ENCODE measurements at regions not wholly inside any gene's neighbourhood (a gene's known extent, or its start where the extent isn't known, plus 50 kb on each side); places are given as distances from the start of the nearest gene placed in this dataset.

- no peak for ATAC-seq
- POLR2A ChIA-PET = no interaction called here
- Histone ChIP-seq H4K20me1 (ENCODE audit: insufficient read depth) (no peaks in the 10 kb centered on the region), H3K36me3 (ENCODE audit: control insufficient read depth in 1 of 2, insufficient read depth in 2 of 2, low read length in 2 of 2) (no peaks in the 10 kb centered on the region), H3K4me2 (ENCODE audit: low read length) (no peak overlapping the region), H3K4me1 (ENCODE audit: control insufficient read depth in 1 of 2, insufficient read depth in 2 of 2, low read length in 2 of 2) (no peaks in the 10 kb centered on the region), H3K27me3 (ENCODE audit: insufficient read depth, low read length) (no peaks in the 10 kb centered on the region), H3K79me2 (ENCODE audit: insufficient read depth, low read length) (no peaks in the 10 kb centered on the region), H3K4me3 (replicated peaks in 1 of 2; ENCODE audit: low read depth in 1 of 2, low read length in 2 of 2) (no peak overlapping the region), H3K9me2 (ENCODE audit: insufficient read depth) (no peaks in the 10 kb centered on the region), H3K27ac (ENCODE audit: low read depth, low read length) (no peak overlapping the region), H2AFZ (ENCODE audit: low read depth, low read length, poor library complexity, severe bottlenecking) (no peak overlapping the region), H3K9ac (ENCODE audit: low read length) (no peak overlapping the region), H3K9me3 (ENCODE audit: control insufficient read depth in 1 of 2, insufficient read depth in 1 of 2, low read depth in 1 of 2, low read length in 2 of 2) (peaks cover 13 to 39% of the 10 kb centered on the region in 2 experiments)
- RAD21 ChIA-PET (ENCODE audit: low non-redundant PET in 1 of 2, low total read pairs in 2 of 2, uncharacterized antibody in 2 of 2, unreplicated experiment in 2 of 2) = no interaction called here
- DNase-seq (ENCODE audit: low read depth, low spot score) = no peak
- intact Hi-C loops (cut with micrococcal nuclease) = no loop called here
- no TSS peak for BruUV-seq (replicated peaks)
- CTCF ChIA-PET = no interaction called here
- no peak for TF ChIP-seq SIN3A (IDR thresholded peaks at IDR 0.05; ENCODE audit: low read depth)
Observed at GRCh38 chr18:5653802-5654201, 110.0 kb upstream of the EPB41L3 start.

DNA sequence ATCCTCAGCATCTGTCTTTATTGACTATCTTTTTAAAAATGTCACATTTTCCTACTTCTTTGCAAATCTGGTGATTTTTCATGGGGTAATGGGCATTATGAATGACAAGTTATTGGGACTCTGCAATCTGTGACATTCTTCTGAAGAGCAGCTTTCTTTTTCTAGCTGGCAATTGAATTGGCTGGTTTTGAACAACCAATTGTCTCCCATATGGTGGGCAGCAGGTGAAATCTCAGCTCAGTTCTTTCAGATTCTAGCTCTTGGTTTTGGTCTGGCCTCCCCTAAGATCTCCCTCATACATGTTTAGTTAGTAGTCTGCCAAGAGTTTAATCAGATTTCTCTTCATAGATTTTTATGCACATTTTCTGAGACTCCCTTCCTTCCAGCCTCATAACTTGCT is 107.9 kb upstream of the EPB41L3 start:
- ChIA-PET CTCF (no interaction called here), RAD21 (ENCODE audit: low non-redundant PET in 1 of 2, low total read pairs in 2 of 2, uncharacterized antibody in 2 of 2, unreplicated experiment in 2 of 2) (no interaction called here), POLR2A (no interaction called here)
- Histone ChIP-seq H3K9me2 (ENCODE audit: insufficient read depth) (no peaks in the 10 kb centered on the region), H3K36me3 (ENCODE audit: control insufficient read depth in 1 of 2, insufficient read depth in 2 of 2, low read length in 2 of 2) (no peaks in the 10 kb centered on the region), H3K79me2 (ENCODE audit: insufficient read depth, low read length) (no peaks in the 10 kb centered on the region), H3K27me3 (ENCODE audit: insufficient read depth, low read length) (no peaks in the 10 kb centered on the region), H3K4me3 (replicated peaks in 1 of 2; ENCODE audit: low read depth in 1 of 2, low read length in 2 of 2) (no peak overlapping the region), H3K9me3 (ENCODE audit: control insufficient read depth in 1 of 2, insufficient read depth in 1 of 2, low read depth in 1 of 2, low read length in 2 of 2) (peaks cover 21 to 33% of the 10 kb centered on the region in 2 experiments; a peak in 3 of 4 replicates), H3K27ac (ENCODE audit: low read depth, low read length) (no peak overlapping the region), H3K9ac (ENCODE audit: low read length) (no peak overlapping the region), H3K4me2 (ENCODE audit: low read length) (no peak overlapping the region), H2AFZ (ENCODE audit: low read depth, low read length, poor library complexity, severe bottlenecking) (no peak overlapping the region), H3K4me1 (ENCODE audit: control insufficient read depth in 1 of 2, insufficient read depth in 2 of 2, low read length in 2 of 2) (no peaks in the 10 kb centered on the region), H4K20me1 (ENCODE audit: insufficient read depth) (no peaks in the 10 kb centered on the region)
- intact Hi-C loops (cut with micrococcal nuclease) = no loop called here
- TF ChIP-seq SRF (IDR thresholded peaks at IDR 0.05; ENCODE audit: low read depth) = no peak
- TF ChIP-seq MAX (IDR thresholded peaks at IDR 0.05) = no peak
- TF ChIP-seq FOSL1 (IDR thresholded peaks at IDR 0.05; ENCODE audit: low read depth) = no peak
- TF ChIP-seq ZFX (IDR thresholded peaks at IDR 0.05) = no peak
- TF ChIP-seq RAD21 (IDR thresholded peaks at IDR 0.05; ENCODE audit: low read depth) = no peak
- DNase-seq (ENCODE audit: low read depth, low spot score) (no peak), ATAC-seq (no peak)
- no TSS peak for BruUV-seq (replicated peaks)
